GM21576 (cell line): ENCODE measurements at regions not wholly inside any gene's neighbourhood (a gene's known extent, or its start where the extent isn't known, plus 50 kb on each side); places are given as distances from the start of the nearest gene placed in this dataset.
"Not testable (repeated sequence)": the region's sequence is repeated elsewhere in the genome, so short reads cannot be mapped to it uniquely, and the experiment has no call there.

Experiments
- ATAC-seq: cut with Tn5 transposase; IDR thresholded peaks from one replicate; pipeline ENCODE4 v1.9.1; 2021; ENCODE audit warnings: mild to moderate bottlenecking, moderate library complexity; ENCODE audit not compliant: unreplicated experiment

DNA sequence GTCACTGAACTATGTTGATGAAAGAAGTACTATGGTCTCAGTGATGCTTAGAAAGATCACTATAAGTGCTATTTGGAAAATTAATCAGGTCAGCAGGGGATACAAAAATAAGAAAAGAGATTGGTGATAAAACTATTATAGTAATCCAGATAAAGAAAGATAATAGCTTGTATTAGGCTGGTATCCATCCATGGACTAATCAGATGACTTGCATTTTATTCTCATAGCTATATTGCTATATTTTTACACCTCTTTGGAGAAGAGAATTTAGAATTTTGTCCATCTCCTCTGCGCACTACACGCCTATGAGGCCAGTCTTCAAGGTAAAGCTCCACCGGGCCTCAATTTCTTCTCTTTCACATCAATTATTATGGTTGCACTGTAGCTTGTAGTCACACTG, 635.1 kb upstream of the DDX18 start:
- ATAC-seq, result no peak

DNA sequence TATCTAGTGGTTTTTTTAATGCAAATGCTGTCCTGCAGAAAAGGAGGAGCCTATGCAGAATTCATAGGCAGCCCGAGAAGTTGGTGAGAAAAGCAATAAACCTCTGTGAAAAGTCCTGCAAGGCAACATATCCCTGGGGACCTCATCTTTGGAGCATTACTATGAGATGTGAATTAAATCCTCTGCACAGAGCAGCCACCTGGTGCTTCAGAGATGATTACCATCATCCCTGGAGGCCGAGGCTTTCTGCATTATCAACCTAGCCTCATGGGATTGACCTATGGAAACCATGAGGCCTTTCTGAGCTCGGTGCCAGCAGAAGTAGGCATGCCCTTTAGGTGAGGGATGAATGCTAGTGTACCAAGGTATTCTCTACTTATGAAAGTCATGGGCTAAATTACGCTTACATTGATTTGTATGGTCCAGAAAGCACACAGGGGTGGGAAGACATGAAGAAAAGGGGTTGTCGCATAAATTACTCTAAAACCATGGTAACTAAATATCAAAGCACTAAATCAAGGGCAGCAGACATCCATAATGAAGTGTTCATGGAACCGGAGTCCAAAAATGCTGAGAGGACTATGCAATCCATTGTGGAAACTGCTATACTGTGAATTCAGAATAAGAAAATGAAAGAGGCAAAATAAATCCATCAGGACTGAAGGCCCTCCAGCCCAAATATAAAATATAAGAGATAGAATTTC, 623.5 kb upstream of the DDX18 start:
- no peak for ATAC-seq

DNA sequence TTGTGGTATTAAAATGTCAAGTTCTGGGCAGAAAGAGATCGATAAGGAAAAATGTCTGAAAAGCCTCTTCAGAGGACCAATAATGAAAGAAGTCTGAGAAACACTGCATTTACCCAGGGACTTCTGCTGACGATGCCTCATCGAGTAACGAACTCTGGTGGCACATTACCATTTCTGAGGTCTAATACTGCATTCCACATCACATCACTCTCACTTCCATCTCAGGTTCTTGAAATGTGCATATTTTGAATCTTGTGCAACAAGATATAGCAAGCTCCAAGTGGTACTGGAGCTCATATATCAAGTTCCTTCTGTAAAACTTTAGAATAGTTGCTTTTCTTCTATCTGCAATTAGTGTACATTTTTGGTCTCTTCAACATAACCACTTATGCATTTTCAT, 619.1 kb upstream of the DDX18 start:
- ATAC-seq, result no peak

DNA sequence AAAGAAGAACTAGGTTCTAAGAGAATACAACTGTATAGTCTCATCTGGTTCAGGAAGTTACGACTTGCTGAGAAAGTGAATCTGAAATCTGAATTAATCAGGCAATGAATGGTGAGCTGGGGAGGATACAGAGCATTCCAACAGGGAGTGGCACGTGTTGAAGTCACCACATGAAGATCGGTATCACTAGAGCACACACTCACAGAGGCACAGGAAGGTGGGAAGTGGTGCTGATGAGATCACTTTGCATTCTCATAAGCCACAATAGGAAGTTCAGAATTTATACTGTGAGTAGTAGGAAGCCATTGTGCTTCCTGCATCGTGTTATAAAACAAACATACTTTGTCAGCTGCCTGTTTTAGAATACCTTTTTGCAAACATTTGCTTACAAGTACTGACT, 615.0 kb upstream of the DDX18 start:
- ATAC-seq, result no peak

DNA sequence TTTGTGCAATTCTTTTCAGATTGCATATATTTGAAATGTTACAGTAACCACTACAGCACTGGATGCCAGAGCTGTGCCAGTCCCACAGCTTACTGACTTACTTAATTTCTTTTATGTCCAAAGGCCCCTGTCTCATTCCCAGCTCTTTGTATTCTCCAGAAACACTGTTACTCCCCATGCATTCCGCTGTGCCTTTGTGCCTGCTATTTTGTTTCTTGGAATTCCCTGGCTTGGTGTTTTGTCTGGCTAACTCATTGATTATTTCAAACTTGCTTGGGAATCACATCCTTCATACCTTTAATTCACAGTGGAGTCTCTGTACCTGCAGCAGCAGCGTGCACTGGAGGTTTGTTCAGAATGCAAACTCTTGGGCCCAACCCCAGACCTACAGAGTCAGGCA, 601.9 kb upstream of the DDX18 start:
- no peak for ATAC-seq

DNA sequence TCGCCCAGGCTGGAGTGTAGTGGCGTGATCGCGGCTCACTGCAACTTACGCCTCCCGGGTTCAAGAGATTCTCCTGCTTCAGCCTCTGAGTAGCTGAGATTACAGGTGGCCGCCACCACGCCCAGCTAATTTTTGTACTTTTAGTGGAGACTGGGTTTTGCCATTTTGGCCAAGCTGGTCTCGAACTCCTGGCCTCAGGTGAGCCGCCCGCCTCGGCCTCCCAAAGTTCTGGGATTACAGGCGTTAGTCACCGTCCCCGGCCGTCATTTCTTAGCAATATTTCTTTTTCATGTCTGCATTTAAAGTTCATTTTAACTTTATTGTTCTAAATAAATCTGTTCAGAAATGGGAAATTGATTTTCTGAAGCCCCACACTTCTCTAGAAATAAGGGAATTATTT, 597.3 kb upstream of the DDX18 start:
- ATAC-seq, result no peak

DNA sequence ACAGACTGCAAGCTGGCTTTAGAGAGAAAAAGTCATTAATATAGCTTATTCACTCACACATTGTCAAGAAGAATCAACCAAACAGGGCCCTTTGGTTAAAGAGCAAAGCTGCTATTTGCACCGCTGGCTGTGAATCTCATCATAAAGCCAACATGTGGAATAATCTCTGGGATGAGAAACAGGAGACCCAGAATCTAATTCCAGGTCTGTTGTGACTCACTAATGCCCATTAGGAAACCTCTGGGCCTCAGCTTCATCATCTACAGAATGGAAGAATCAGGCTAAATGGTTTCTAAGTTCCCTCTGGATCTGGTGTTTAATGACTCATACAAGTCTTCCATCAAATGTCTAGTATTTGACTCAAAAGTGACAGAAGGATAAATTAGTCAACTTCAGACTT, 591.7 kb upstream of the DDX18 start:
- no peak for ATAC-seq

DNA sequence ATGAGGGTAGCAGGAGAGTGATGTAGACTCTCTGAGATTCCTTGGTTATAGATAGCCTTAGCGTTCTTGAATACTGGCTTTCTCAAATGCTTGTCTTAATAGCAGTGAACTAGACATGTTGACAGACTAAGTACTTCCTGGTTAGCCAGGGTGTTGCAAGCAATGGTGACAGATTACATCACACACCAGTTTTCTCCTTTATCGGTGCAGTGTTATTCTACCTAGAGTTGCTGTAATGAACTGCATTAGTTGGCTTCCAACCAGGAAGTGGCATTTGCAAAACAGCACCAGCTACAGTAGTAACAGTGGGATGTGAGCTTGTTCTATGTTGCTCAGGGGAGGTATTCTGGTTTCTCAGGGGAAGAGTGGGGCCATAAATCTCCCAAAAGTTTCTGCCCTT, 582.2 kb upstream of the DDX18 start:
- no peak for ATAC-seq

DNA sequence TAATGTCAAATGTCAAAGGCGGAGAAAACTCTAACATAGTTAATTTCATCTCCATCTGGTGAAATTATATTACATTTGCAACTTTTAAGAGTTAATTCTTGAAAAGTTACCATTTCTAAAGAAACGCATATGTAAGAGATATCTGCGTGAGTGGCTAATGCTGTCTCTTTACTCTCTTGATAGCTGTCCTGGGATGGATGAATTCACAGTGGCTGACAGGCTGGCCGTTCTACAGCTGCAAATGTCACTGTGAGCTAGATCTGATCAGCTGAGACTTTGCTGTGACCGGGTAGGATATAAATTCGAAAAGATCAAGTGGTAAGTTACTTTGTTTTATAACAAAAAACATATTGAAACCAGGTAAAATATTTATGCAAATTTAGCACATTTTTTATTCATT, 557.1 kb upstream of the DDX18 start:
- no peak for ATAC-seq

DNA sequence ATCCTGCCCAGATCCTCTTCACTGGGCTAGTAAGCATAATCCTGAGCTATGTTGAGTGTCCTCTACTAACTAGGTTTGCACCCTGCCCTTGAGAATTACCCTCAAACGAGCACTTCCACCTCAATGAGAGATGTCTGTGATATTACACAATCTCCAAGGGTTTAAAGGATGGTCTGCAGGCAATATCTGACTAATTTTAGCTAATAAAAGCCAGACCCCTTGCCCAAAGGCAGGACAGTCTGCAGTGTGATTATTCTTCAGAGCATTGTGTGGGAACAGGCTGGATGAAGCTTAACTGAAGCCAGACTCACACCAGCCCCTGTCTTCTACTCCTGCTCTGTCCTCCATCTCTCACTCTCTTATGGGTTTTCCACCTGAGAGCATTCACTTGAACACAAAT, 544.9 kb upstream of the DDX18 start:
- ATAC-seq, result no peak

DNA sequence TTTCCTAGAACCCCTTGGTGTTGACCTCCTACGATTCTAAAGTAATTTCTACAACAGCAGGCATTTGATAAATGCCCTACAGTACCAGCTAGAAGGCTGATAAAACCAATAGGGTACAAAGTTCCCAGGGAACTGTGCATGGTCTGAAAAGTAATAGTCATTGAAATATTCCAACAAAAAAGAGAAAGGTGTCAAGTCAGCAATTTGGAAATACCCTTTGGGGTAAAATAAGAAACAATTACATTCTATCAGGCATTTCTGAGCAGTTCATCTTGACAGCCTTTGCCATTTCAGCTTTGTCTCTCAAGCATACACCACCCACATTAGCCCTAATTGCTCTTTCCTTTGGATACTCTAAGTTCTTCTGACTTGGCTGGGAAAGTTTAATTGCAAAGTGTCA, 542.9 kb upstream of the DDX18 start:
- ATAC-seq, result no peak

DNA sequence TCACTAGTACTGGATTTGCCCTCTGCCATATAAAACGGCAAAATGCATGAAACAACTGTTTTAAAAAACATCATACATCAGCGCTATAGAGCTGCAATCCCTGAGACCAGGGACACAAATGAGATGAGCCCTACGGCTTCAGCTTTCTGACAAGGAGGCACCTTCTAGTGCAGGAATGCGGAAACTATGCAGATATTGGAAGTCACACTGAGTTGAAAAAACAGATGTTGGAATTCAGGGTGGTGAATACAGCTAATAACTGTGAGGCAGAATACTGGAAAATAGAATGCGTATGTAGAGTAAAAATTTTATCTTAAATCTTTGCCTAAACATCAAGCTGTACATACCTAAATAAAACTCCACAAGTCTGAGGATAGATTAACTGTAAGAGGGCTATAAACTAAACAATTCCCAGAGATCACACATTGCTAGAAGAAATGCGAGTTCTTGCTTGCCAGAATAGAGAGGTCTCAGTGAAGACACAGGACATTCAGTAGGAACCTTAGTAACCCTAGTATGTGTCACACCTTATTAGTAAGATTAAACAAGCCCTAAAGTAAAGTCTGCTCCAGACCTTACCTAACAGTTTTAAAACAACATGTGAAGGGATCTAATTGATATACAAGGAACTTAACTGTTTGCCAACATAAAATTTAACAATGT, 541.4 kb upstream of the DDX18 start:
- ATAC-seq, result no peak

DNA sequence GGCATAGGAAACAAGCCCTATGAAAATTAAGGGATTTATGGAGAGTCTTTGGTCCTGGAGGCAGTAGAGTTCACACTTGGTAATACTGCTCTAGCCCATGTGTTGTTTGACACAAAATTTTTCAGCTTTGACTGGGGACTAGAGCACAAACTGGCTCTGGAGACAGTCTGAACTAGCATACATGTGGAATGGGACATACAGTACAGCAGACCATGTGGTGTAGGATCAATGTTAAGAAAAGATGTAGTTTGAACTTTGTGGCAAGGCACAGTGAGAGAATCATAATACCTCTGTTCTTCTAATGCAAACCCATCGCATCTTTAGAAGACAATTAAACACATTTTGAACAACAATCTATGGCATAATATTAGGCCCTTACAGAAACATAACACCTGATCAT, 521.5 kb upstream of the DDX18 start:
- no peak for ATAC-seq

DNA sequence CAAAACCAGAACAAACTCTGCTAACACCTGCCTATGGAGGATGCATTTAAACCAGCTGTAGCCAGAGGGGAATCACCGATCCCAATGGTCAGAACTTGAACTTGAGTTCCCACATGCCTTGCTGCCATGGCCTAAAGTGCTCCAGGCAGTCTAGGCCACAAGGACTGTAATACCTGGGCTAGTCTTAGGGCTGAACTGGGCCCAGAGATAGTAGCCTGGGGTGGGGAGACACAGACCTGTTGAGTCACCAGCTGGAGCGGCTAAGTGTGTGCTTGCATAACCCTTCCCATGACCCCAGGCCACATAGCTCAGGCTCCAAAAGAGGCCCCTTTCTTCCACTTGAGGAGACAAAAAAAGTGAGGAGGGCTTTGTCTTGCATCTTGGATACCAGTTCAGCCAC, 515.0 kb upstream of the DDX18 start:
- no peak for ATAC-seq

DNA sequence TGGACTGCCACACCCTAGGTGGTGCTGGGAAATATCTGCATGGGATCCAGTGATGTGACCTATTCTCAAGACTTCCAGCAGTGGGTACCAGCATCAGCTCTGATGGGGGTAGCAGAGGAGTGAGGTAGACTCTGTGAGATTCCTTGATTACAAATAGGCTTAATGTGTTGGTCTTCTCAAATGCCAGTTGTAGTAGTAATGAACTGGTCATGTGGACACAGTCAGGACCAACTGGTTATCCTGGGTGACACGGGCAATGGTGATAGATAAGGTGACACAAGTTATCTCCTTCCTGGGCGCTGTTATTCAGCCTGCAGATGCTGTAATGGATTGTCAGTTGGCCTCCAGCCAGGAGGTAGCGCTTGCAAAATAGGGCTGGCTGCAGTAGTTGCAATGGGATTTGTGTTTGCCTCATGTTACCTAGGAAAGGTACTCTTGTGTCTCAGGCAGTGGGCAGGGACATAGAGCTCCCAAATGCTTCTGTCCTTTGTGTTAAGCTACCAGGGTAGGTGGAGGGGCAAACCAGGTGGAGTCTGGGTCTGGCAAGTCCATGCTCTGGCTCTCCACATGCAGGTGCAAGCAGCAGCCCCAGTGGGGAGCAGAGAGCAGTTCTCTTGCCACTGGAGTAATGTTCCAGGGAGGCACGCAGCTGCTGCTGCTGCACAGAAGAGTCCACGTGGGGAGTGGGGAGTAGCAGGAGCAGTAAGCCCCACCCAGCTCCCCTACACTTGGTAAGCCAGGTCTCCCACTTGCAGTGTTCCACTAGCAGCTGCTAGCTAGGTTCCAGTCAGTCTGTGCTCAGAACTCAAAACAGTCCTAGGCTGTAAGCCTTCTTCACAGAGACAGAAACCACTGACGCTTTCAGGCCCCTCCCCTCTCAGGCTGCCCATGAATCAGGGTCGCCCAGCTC, 505.4 kb upstream of the DDX18 start:
- ATAC-seq, result no peak

DNA sequence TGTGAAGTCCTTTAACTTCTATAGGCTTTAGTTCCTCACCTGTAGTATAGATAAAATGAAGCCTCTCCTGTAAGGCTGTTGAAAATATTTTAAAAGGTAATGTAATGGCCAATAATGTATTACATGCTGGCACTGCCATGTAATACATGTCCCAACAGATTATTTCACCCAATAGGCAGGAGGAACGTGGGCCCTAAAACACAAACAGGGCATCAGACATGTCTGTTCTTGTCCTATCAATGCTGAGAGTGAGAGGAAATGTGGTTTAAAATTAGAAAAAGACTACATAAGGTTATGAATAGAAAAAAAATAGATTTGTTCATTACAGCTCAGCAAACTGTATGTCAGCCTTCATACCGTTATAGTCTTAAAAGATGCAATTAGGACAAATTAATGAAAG, 492.7 kb upstream of the DDX18 start:
- ATAC-seq, result no peak

DNA sequence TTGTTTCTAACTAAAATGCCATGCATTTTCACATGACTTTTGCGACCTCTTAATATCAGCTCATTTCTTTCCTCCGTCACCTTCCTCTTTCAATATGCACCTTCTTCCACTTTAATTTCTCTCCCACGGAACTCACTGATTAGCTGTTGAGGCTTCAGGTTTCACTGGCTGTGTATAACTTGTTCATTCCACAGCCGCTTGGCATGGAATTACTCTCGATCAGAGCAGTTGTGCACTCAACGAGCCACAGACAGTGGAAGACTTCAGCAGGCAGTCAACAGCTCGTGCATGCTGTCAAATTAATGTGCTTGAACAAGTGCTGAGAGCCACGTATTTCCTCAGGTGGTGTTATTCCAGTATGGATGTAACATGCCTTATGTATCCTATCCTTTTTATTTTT, 491.2 kb upstream of the DDX18 start:
- ATAC-seq, result no peak

DNA sequence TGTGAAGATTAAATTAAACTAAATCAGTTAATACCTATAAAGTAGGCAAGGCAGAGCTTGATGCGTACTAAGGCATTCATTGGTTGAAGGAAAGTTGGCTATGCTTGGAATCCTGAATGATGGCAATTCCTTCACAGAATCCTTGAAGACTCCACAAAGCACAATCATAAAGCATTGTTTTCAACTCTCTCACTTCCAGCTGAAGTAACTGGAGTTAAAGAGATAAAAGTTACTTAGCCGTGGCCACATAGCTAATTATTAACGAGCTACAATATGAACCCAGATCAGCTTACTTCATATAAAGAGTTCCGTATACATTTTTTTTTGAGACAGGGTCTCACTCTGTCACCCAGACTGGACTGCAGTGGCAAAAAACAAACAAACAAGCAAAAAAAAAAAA, 483.9 kb upstream of the DDX18 start:
- ATAC-seq, result no peak

DNA sequence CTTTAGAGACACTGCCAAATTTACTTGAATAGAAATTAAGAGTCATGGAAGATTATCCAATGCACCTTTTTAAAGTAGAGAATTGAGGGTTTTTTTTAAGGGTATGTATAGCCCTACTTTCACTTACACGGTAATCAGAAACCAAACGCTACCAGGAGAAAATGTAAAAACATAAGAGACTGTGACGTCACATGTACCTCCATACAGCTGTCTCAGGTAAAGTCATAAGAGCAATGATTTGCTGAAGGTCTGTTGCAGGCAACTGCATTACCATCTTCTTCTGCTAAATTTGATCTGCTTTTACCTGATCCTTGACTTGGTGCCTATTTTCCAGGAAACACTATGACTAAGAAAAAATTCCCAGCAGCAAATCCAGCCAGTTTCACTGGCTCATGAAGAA, 478.5 kb upstream of the DDX18 start:
- ATAC-seq, result no peak

DNA sequence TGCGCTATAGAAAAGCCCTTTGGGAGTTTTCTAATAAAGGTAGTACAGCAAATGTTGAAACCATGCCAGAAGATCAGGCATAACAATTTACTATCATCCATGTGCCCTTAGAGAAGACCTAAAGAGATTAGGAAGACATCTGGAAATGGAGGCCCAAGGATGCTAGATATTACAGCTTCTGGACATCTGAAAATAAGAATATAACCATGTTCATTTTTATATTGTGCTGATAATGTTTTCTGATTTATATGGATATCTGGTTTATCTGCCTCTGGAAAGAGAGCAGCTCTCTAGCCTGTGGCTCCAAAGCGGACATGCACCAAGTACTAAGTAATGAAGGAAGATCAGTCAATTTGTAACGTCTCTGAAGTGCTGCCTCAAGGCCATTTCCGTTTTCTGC, 478.0 kb upstream of the DDX18 start:
- no peak for ATAC-seq

DNA sequence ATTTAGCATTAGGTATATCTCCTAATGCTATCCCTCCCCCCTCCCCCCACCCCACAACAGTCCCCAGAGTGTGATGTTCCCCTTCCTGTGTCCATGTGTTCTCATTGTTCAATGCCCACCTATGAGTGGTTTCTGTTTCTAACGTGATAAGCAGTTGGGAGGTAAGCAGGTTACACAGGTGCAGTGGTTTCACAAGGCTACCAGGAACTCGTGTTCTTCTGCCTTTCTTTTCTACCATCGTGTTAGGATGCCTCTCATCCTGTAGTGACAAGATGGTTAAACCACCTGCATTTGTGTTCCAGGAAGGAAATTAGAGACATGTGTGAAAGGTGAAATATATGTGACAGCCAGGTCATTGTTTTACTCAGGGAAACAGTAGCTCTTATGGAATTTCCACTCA, 476.5 kb upstream of the DDX18 start:
- ATAC-seq, result not testable (repeated sequence)

DNA sequence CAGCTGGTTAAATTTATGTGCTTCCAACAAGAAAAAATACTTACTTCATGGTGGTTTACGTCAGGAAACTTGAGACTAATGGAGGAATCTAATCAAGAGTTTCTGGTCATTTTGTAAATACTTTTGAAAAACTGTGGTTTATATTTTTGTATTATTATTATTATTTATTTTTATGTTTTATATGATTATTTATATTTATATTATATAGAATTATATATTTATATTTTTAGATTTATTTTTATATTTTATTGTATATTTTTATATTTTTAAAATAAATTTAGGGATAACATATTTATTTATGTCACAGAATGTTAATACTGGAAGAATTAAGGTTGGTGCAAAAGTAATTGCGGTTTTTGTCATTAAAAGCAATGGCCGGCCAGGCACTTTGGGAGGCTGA, 474.5 kb upstream of the DDX18 start:
- ATAC-seq, result no peak
